Liver (tissue), 8 donors: ENCODE measurements at regions not wholly inside any gene's neighbourhood (a gene's known extent, or its start where the extent isn't known, plus 50 kb on each side); places are given as distances from the start of the nearest gene placed in this dataset.

Source experiments
- DNase-seq: peaks from one replicate; pipeline ENCODE4 v3.0.0-alpha.2; 2017; ENCODE audit warnings: low spot score
- H3K27ac ChIP-seq, 2 donors: one replicate each; pipeline ENCODE4 v1.7.0; 2013; ENCODE audit warnings: inconsistent platforms in 2 of 2, low read length in 2 of 2, control low read depth in 1 of 2, low read depth in 1 of 2, mild to moderate bottlenecking in 1 of 2
- H3K27me3 ChIP-seq, 4 donors: one replicate each; pipeline versions ENCODE4 v1.6.1 to v1.7.0; 2013; ENCODE audit warnings: low read length in 3 of 4, inconsistent platforms in 1 of 4, mild to moderate bottlenecking in 1 of 4, moderate library complexity in 1 of 4; ENCODE audit not compliant: control insufficient read depth in 4 of 4, insufficient read depth in 4 of 4
- H3K36me3 ChIP-seq, 4 donors: one replicate each; pipeline versions ENCODE4 v1.6.1 to v1.7.0; 2013; ENCODE audit warnings: low read length in 3 of 4, mild to moderate bottlenecking in 3 of 4, low read depth in 1 of 4, moderate library complexity in 1 of 4; ENCODE audit not compliant: control insufficient read depth in 4 of 4, insufficient read depth in 3 of 4
- H3K4me1 ChIP-seq, 4 donors: one replicate each; pipeline versions ENCODE4 v1.6.1 to v1.7.0; 2013; ENCODE audit warnings: low read length in 3 of 4, mild to moderate bottlenecking in 3 of 4, moderate library complexity in 1 of 4; ENCODE audit not compliant: control insufficient read depth in 4 of 4, insufficient read depth in 4 of 4
- H3K4me3 ChIP-seq, 3 donors: one replicate each; pipeline versions ENCODE4 v1.6.1 to v1.7.0; 2013; ENCODE audit warnings: low read length in 3 of 3, control low read depth in 1 of 3, low read depth in 1 of 3, mild to moderate bottlenecking in 1 of 3
- H3K9ac ChIP-seq, 2 donors: one replicate each; pipeline ENCODE4 v1.7.0; 2013; ENCODE audit warnings: low read length in 2 of 2, mild to moderate bottlenecking in 2 of 2, moderate library complexity in 2 of 2, control low read depth in 1 of 2, low read depth in 1 of 2
- H3K9me3 ChIP-seq, 4 donors: one replicate each; pipeline versions ENCODE4 v1.6.1 to v1.7.0; 2013; ENCODE audit warnings: low read length in 3 of 4; ENCODE audit not compliant: control insufficient read depth in 4 of 4
- ATF3 ChIP-seq: IDR thresholded peaks from 2 replicates; pipeline ENCODE4 v1.6.1; 2016; ENCODE audit warnings: antibody characterized with exemption
- CTCF ChIP-seq: fragments of 150-350 bp; IDR thresholded peaks from 2 replicates; pipeline ENCODE4 v1.5.1; 2017; ENCODE audit warnings: improper control_type of control experiment, low read depth, low read length; ENCODE audit not compliant: missing input control
- FOXA1 ChIP-seq: IDR thresholded peaks from 2 replicates; pipeline ENCODE4 v1.6.1; 2016; ENCODE audit warnings: antibody characterized with exemption
- GABPA ChIP-seq, 2 donors: IDR thresholded peaks in 1 of 2; conservative IDR thresholded peaks in 1 of 2; 2 replicates each; pipeline ENCODE4 v1.6.1; 2016; ENCODE audit warnings: antibody characterized with exemption in 2 of 2, mild to moderate bottlenecking in 1 of 2, moderate library complexity in 1 of 2
- HNF4G ChIP-seq: IDR thresholded peaks from 2 replicates; pipeline ENCODE4 v1.6.1; 2016; ENCODE audit warnings: antibody characterized with exemption
- MAX ChIP-seq: IDR thresholded peaks from 2 replicates; pipeline ENCODE4 v1.6.1; 2016; ENCODE audit warnings: antibody characterized with exemption
- REST ChIP-seq: IDR thresholded peaks from 2 replicates; pipeline ENCODE4 v1.6.1; 2016; ENCODE audit warnings: antibody characterized with exemption, mild to moderate bottlenecking
- RXRA ChIP-seq, 2 donors: IDR thresholded peaks; 2 replicates each; pipeline ENCODE4 v1.6.1; 2017 to 2018; ENCODE audit warnings: antibody characterized with exemption in 2 of 2, mild to moderate bottlenecking in 1 of 2
- SP1 ChIP-seq: IDR thresholded peaks from 2 replicates; pipeline ENCODE4 v1.6.1; 2018; ENCODE audit warnings: antibody characterized with exemption, mild to moderate bottlenecking
- TAF1 ChIP-seq: conservative IDR thresholded peaks from 2 replicates; pipeline ENCODE4 v1.6.1; 2016; ENCODE audit warnings: antibody characterized with exemption, mild to moderate bottlenecking
- YY1 ChIP-seq: IDR thresholded peaks from 2 replicates; pipeline ENCODE4 v1.6.1; 2016; ENCODE audit warnings: antibody characterized with exemption, mild to moderate bottlenecking
- ZBTB33 ChIP-seq: IDR thresholded peaks from 2 replicates; pipeline ENCODE4 v1.6.1; 2016; ENCODE audit warnings: antibody characterized with exemption
- WGBS: extraction: QIAGEN DNeasy Blood & Tissue Kit; methylation state at CpG from one replicate; pipeline ENCODE4 v1.1.7; 2013; 5-methylcytosine and 5-hydroxymethylcytosine counted together
- donor health status: healthy.
- donor health status: healthy.
- donor health status: healthy.
- donor health status: healthy.
- donor health status: healthy.

GRCh38 chr6:147855803-147856482, 347.5 kb downstream of the SAMD5 start (continued):
- no peak for TF ChIP-seq SP1

GRCh38 chr6:147856687-147857086, 348.2 kb downstream of the SAMD5 start:
- Histone ChIP-seq H3K9me3 (no peaks in the 10 kb centered on the region), H3K9ac (no peak overlapping the region), H3K36me3 (no peaks in the 10 kb centered on the region), H3K4me1 (no peaks in the 10 kb centered on the region), H3K4me3 (no peak overlapping the region), H3K27ac (no peak overlapping the region), H3K27me3 (no peaks in the 10 kb centered on the region)
- TF ChIP-seq RXRA (IDR thresholded peaks at IDR 0.05), result no peak
- TF ChIP-seq SP1, result no peak
- no peak for TF ChIP-seq TAF1
- no peak for TF ChIP-seq HNF4G
- TF ChIP-seq REST, result no peak
- TF ChIP-seq CTCF, result no peak
- TF ChIP-seq MAX, result no peak
- TF ChIP-seq ATF3, result no peak
- no peak for TF ChIP-seq YY1
- no peak for TF ChIP-seq FOXA1
- TF ChIP-seq GABPA (IDR thresholded peaks at IDR 0.05 in 1 of 2, conservative IDR thresholded peaks at IDR 0.05 in 1 of 2), result no peak
- no peak for DNase-seq
- WGBS, result 85% methylated on average over 5 of the region's 5 CpGs

- Histone ChIP-seq H3K4me3 (no peak overlapping the region), H3K36me3 (no peaks in the 10 kb centered on the region), H3K27me3 (no peaks in the 10 kb centered on the region), H3K4me1 (no peaks in the 10 kb centered on the region), H3K9me3 (no peaks in the 10 kb centered on the region), H3K9ac (no peak overlapping the region), H3K27ac (no peak overlapping the region)
- TF ChIP-seq YY1 (no peak), ZBTB33 (no peak), MAX (no peak), ATF3 (no peak), SP1 (no peak)
- no peak for DNase-seq
- WGBS, result 87% methylated on average over 2 of the region's 2 CpGs
These were observed 349.9 kb downstream of the SAMD5 start for GRCh38 chr6:147858421-147858820.
